Daoy (cell line): ENCODE measurements at regions not wholly inside any gene's neighbourhood (a gene's known extent, or its start where the extent isn't known, plus 50 kb on each side); places are given as distances from the start of the nearest gene placed in this dataset.
"Not testable (repeated sequence)": the region's sequence is repeated elsewhere in the genome, so short reads cannot be mapped to it uniquely, and the experiment has no call there.

Source experiments
- DNase-seq: peaks from one replicate; pipeline ENCODE4 v3.0.0-alpha.2; 2015; ENCODE audit warnings: low read depth

GRCh38 chr15:35209838-35210237 is 124.7 kb upstream of the NANOGP8 start:
- no peak for DNase-seq

GRCh38 chr15:35208353-35208752 is 123.3 kb upstream of the NANOGP8 start:
- no peak for DNase-seq

DNA sequence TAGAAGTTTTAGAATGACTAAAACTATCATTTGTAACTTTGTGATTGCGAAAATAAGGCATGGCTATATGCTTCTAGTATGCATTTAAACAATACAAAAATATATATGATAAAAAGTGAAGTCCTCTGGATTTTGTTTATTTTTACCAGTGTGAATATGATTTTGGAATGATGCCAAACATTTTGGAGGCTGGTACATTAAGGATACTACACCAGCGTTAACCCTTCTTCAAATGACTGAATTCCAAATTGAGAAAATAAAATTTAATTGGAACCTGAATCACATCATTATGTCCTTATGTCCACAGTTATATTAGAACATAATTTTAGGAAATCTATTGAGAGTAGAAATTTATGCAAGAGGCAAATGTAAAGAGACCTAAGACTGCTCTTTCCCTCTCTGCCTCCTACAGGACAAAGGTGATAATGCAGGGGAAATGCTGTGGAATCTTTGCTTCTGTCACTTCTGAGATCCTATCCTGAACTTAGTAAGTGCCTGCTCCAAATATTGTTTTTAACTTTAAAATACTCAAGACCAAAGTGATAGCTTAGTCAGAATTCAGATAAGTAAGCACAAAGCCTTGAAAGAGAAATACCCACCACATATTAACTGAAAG is 121.1 kb upstream of the NANOGP8 start:
- DNase-seq = no peak

GRCh38 chr15:35198197-35198596 is 113.1 kb upstream of the NANOGP8 start:
- no peak for DNase-seq

DNA sequence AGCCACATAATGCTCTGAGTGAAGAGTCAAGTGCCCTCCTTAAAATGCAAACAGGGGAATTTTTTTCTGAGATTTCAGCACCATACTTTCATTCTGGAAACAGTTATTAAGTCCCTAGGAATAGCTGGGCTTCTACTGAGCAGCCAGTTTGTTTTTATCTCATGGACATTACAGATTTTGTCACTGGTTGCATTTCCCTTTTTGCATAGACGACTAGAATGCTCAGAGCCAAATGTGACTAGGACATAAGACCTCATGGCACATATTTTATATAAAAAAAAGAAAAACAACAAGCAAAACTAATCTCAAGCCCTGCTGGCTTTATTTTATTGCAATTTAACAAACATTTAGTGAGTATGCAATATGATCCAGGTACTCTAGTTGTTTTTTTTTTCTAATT is 112.7 kb upstream of the NANOGP8 start:
- no peak for DNase-seq

DNA sequence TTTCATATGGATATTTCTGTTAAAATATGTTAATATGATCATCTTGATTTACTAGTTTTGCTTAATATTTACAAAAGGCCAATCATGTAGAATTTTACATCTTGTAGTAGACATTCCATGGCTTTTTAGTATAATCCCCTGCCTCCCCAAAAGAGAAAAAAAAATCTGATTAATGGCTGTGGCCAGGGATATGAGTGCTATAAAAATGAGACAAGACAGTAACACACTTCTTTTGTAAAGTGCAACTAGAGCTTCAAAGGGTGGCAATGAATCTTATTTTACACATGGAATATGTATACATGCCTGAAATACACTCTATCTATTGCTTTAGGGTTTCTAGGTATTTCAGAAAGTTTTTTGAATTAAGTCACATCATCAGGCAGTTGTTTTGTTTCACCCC is 112.2 kb upstream of the NANOGP8 start:
- DNase-seq = no peak

DNA sequence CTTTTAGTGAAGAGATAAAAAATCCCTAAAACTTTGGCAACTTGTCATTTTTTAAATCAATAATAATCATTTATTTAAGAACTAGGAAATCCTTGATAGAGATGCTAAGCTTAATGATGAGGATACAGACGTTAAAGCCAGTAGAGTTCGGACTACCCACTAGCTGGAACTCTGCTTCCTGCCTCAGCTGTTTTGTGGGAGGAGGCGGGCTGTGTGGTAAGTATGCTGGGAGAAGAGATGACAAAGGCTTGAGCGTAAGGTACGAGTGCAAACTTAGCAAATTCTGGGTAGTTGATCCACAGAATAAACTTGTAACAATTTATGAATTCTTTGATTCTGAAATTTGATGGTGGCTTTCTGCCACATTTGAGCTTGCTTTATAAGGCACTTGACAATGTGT is 111.2 kb upstream of the NANOGP8 start:
- no peak for DNase-seq

GRCh38 chr15:35195649-35196048 is 110.6 kb upstream of the NANOGP8 start:
- DNase-seq = no peak

DNA sequence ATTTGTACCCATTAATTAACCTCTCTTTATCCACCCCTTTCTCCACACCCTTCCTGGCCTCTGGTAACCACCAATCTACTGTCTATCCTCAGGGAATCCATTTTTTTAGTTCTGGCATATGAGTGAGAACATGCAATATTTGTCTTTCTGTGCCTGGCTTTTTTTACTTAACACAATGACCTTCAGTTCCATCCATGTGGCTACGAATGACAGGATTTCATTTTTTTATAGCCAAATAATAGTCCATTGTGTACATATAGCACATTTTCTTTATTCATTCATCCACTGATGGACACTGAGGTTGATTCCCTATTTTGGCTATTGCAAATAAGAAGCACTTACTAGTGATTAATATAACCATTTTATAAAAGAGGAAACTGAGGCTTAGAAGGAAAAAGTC is 109.9 kb upstream of the NANOGP8 start:
- no peak for DNase-seq

DNA sequence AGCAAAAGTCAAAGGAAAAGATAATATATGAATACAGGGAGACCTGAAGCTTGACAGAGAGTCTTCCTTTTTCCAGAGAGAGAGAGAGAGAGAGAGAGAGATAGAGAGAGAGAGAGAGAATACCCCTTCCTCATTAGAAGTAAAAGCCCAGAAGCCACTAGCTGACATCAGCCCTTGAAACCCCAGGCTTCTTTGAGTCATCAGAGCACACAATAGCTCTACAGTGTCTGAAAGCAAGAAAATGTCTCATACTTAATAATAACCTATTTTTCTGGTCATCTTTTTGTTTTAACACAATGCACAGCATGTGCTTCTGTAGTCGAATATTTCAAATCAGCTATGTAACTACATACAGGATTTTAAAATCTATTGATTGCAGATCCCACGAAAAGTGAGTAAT is 109.2 kb upstream of the NANOGP8 start:
- no peak for DNase-seq

DNA sequence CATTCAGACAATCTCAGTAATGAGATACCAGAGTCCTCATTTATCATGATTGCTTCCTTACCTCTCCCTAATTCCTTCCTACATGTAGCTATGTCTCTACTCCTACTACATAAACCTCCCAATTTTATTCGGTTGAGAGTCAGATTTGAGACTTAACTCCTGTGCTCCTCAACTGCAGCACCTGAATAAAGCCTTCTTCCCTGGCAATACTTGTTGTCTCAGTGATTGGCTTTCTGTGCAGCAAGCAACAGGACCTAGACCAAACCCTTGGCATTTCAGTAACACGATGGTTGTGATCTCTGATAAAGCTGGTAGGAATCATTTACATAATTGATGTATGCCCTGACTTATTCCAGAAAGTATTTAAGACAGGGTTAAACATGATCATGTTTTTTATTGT is 106.7 kb upstream of the NANOGP8 start:
- no peak for DNase-seq

DNA sequence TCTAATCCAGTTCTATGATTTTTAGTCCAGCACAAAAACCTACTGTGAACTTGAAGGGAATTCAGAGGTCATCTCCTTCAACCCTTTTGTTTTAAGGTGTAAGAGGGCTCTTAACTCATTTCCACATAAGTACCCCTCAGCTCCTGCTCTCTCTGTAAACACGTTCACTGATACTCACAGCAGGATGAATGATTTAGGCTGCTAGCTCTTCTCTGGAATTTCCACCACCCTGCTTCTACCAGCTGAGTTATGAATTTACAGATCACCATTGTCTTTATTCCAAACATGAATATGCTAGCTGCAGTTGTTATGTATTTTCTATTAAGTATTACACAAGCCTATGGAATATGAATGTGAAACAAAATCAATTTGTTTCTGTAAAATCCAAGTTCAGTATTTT is 101.3 kb upstream of the NANOGP8 start:
- no peak for DNase-seq

GRCh38 chr15:35184646-35185045 is 99.6 kb upstream of the NANOGP8 start:
- DNase-seq = no peak

GRCh38 chr15:35182841-35183479 is 97.9 kb upstream of the NANOGP8 start:
- no peak for DNase-seq

DNA sequence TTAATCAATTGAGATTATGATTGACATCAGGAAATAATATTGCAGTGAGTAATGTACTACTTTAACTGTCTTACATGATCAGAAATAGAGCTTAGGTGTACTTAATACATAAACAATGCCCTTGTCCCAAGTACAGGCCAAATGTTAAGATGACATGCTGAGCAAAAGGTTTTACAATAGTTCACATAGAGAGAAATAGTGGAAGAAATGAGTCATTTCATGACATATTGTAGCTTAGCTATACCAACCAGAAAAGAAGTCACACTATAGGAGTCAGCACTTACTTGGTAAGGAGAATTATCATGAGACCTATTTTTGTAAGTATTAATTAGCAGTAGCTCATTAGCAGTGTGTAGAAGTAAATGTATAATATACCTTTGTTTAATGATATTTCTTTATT is 96.4 kb upstream of the NANOGP8 start:
- DNase-seq = no peak

- DNase-seq = no peak
Measured at GRCh38 chr15:35179739-35180138, 94.6 kb upstream of the NANOGP8 start.

- not testable (repeated sequence) for DNase-seq
Measured at GRCh38 chr15:35178186-35178585, 93.1 kb upstream of the NANOGP8 start.

- no peak for DNase-seq
Measured at GRCh38 chr15:35174948-35175347, 89.9 kb upstream of the NANOGP8 start.

DNA sequence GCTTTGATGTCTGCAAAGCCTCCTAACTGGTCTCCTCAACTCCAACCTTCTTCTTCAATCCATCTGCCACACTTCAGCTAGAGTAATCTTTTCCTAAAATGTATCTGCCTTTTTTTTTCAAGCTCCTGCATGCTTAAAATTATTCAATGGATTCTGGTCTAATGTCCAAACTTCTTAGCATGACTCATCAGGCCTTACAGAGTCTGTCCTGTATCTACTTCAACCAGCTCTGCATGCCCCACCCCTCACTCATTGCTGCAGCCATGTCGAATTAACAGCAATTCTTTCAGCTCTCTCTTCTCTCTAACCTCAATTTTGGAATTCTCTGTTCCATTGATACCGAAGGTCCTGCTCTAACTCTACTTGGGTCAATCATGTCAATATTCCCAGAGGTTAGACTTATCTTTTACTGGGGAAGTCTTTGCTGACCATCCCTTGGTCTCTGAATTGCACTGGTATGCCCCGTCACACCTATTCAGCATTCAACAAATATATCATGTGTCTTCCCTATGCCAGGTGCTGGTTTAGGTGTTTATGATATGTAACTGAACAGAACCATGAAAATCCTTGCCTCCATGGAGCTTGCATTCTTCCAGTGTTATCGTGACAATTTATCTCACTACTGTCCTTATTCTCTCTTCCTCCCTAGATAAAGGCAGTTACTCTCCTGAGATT is 88.5 kb upstream of the NANOGP8 start:
- DNase-seq = no peak

- peak; percentile 1 for DNase-seq
Measured at GRCh38 chr15:35170207-35170606, 85.1 kb upstream of the NANOGP8 start.

GRCh38 chr15:35168464-35168863 is 83.4 kb upstream of the NANOGP8 start:
- DNase-seq = peak; percentile 26

DNA sequence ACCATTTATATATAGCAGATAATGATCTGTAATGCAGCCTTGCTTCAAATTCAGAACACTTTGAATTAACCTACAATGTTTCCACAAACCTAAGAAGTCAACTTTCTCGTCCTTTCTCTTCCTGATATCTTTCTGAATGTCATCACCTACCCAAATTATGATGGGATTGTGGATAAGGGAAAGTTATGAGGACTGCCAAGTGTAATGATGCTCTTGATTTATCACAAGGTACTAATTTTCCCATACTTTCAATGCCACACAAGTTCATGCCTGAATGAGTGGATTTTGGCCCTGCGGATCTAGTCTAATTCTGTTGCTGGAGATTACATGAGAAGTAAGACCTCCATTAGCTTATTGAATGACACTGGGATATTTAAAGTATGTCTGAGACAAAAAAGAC is 82.6 kb upstream of the NANOGP8 start:
- no peak for DNase-seq

DNA sequence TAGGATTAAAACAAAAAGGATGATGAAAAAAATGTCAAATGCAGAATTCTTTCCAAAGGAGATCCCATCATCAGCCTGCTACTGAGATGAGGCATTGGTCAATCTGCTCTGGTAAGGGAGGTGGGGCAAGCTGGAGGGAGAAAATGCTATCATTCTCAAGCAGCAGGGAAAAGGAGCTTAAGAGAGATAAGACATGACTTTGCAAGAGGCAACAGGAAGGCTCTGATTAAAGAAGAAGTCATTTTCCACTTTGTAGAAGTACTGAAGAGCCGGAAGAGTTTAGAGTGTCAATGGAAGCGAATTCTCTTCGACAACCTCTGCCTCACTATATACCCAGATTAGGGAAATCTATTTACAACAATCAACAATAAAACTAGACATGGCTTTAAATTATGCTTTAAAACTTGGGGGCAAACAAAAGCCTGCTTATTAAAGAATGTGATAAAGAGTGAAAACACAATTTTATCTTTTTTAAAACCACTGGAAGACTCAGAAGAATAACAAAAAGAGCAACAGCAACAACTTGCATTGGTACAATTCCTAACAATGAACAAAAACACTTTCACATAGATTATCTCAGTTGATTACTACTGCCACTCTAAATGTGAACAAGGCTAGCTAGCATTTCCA is 81.8 kb upstream of the NANOGP8 start:
- no peak for DNase-seq
